ENCODE measurements at regions not wholly inside any gene's neighbourhood (a gene's known extent, or its start where the extent isn't known, plus 50 kb on each side); places are given as distances from the start of the nearest gene placed in this dataset.
A peak's percentile ranks its signal among the peaks of the same experiment; 100 is the strongest.

DNA sequence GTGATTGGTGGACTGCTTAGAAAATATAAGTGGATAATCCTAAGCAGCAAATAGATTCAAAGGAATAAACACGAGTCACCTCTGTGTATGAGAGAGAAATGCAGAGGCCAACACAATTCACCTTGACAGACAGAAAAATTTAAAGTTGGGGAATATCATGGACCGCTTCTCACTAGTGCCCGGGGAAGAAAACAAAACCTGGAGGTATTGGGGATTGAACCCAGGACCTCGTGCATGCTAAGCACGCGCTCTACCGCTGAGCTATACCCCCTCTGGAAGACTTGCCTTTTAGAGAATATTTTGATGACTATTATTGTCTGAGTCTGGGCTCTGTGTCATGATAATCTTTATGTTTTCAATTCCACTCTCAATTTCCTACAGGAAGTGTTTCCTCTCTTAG is 111.9 kb downstream of the TRIM27 start:
- peak; percentile 15 for ATAC-seq
- Mint-ChIP-seq H3K27me3 (ENCODE audit: low read depth) (peaks cover 96% of the 10 kb centered on the region), H3K27ac (no peak overlapping the region), H3K36me3 (no peaks in the 10 kb centered on the region), H3K4me1 (peaks cover 64% of the 10 kb centered on the region), H3K9me3 (no peaks in the 10 kb centered on the region), H3K4me3 (peak overlapping the region; percentile 85)
- TF ChIP-seq, protein P1, sequence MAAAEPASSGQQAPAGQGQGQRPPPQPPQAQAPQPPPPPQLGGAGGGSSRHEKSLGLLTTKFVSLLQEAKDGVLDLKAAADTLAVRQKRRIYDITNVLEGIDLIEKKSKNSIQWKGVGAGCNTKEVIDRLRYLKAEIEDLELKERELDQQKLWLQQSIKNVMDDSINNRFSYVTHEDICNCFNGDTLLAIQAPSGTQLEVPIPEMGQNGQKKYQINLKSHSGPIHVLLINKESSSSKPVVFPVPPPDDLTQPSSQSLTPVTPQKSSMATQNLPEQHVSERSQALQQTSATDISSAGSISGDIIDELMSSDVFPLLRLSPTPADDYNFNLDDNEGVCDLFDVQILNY (CRISPR knock-in tag; IDR thresholded peaks at IDR 0.05) = no peak
- no peak for TF ChIP-seq ETV6 (CRISPR knock-in tag; IDR thresholded peaks at IDR 0.05)
- TF ChIP-seq, protein P2, sequence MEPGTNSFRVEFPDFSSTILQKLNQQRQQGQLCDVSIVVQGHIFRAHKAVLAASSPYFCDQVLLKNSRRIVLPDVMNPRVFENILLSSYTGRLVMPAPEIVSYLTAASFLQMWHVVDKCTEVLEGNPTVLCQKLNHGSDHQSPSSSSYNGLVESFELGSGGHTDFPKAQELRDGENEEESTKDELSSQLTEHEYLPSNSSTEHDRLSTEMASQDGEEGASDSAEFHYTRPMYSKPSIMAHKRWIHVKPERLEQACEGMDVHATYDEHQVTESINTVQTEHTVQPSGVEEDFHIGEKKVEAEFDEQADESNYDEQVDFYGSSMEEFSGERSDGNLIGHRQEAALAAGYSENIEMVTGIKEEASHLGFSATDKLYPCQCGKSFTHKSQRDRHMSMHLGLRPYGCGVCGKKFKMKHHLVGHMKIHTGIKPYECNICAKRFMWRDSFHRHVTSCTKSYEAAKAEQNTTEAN (CRISPR knock-in tag; IDR thresholded peaks at IDR 0.05) = no peak
- no peak for TF ChIP-seq ZNF281 (CRISPR knock-in tag; IDR thresholded peaks at IDR 0.05)
- no peak for TF ChIP-seq ZNF138 (CRISPR knock-in tag; conservative IDR thresholded peaks at IDR 0.05)
- no peak for TF ChIP-seq ZBTB21 (CRISPR knock-in tag; IDR thresholded peaks at IDR 0.05; ENCODE audit: borderline replicate concordance)
- no peak for TF ChIP-seq MYBL2 (CRISPR knock-in tag; IDR thresholded peaks at IDR 0.05)
- TF ChIP-seq E2F4 (CRISPR knock-in tag; IDR thresholded peaks at IDR 0.05; ENCODE audit: borderline replicate concordance, low read depth) = no peak
- TF ChIP-seq HMGXB4 (CRISPR knock-in tag; IDR thresholded peaks at IDR 0.05) = no peak
- no peak for TF ChIP-seq ZNF263 (CRISPR knock-in tag; IDR thresholded peaks at IDR 0.05; ENCODE audit: low read depth)
- no peak for DNase-seq (ENCODE audit: low spot score)
- POLR2A ChIA-PET = interaction anchor here (0.6 kb wide), 1 partner anchor 103 kb away, joined by 3 read pairs; no protein-coding TSS in a partner anchor
- CTCF ChIA-PET = interaction anchor here (1.8 kb wide), 1 partner anchor 26 kb away, joined by 5 read pairs; no protein-coding TSS in a partner anchor

DNA sequence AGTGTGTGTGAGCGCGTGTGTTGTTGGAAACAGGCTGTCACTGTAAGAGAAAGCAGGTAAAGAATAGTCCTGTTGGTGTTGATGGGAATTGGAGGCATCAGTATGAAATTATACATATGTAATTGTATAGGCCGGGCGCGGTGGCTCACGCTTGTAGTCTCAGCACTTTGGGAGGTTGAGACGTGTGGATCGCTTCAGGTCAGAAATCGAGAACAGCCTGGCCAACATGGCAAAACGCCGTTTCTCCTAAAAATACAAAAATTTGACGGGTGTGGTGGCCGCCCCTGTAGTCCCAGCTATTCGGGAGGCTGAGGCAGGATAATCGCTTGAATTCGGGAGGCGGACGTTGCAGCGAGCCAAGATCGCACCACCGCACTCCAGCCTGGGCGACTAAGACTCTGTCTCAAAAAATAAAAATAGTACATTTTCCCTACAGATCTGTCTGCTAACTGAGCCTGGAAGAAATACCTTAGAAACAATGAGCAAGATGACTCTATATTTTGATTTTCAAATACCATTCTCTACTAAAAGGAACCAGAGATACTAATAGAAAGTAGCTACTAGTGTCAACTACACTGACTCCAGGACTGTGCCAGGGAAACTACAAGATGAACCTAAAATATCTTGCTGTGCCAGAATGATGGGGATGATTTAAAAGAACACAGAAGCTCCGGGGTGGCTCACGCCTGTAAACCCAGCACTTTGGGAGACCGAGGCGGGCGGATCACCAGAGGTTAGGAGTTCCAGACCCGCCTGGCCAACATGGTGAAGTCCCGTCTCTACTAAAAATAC is 110.8 kb downstream of the TRIM27 start:
- Mint-ChIP-seq H3K27ac (no peak overlapping the region), H3K4me3 (peak overlapping the region; percentile 85), H3K4me1 (peaks cover 71% of the 10 kb centered on the region), H3K27me3 (ENCODE audit: low read depth) (peaks cover 100% of the 10 kb centered on the region), H3K36me3 (no peaks in the 10 kb centered on the region), H3K9me3 (no peaks in the 10 kb centered on the region)
- CTCF ChIA-PET = no interaction called here
- ATAC-seq = no peak
- POLR2A ChIA-PET = no interaction called here
- no peak for DNase-seq (ENCODE audit: low spot score)
- TF ChIP-seq, protein P3, sequence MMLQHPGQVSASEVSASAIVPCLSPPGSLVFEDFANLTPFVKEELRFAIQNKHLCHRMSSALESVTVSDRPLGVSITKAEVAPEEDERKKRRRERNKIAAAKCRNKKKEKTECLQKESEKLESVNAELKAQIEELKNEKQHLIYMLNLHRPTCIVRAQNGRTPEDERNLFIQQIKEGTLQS (CRISPR knock-in tag; conservative IDR thresholded peaks at IDR 0.05) = no peak
- no peak for TF ChIP-seq NR1H2 (CRISPR knock-in tag; IDR thresholded peaks at IDR 0.05)
- TF ChIP-seq CTCF (IDR thresholded peaks at IDR 0.05) = no peak
- TF ChIP-seq HMGXB4 (CRISPR knock-in tag; IDR thresholded peaks at IDR 0.05) = no peak
- no peak for TF ChIP-seq JAZF1 (CRISPR knock-in tag; IDR thresholded peaks at IDR 0.05)
- no peak for TF ChIP-seq ZNF396 (CRISPR knock-in tag; IDR thresholded peaks at IDR 0.05; ENCODE audit: borderline replicate concordance)
- no peak for TF ChIP-seq ATF6 (CRISPR knock-in tag; IDR thresholded peaks at IDR 0.05)
- no peak for TF ChIP-seq CBFB (CRISPR knock-in tag; IDR thresholded peaks at IDR 0.05; ENCODE audit: low read depth)
- TF ChIP-seq RORB (CRISPR knock-in tag; IDR thresholded peaks at IDR 0.05) = no peak
- TF ChIP-seq SP1 (CRISPR knock-in tag; conservative IDR thresholded peaks at IDR 0.05) = no peak

Data from WTC11 (cell line).